ENCODE measurements at regions not wholly inside any gene's neighbourhood (a gene's known extent, or its start where the extent isn't known, plus 50 kb on each side); places are given as distances from the start of the nearest gene placed in this dataset.

DNA sequence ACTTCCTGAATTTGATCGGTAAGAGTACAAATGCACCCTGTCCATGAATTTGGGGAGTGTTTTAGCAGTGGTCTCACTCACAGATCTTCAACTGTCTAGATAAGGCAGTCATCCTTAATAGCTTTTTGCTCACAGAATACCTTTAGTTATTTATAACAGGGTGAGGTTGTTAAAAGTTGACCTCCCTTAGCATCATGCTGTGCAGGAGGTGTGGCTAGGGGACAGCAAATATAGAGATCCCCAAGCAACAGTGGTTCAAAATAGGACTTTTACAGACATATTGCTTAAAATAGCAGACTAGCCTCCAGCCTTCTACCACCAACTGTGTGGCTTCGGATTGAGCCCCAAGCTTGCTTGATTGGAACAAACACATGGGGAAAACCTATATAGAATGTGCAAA, 724.4 kb downstream of the TLE1 start:
- H3K9me3 ChIP-seq: no peaks in the 10 kb centered on the region
- intact Hi-C loops (cut with DNase I): no loop called here
- H3K4me1 ChIP-seq: no peaks in the 10 kb centered on the region
- H3K4me3 ChIP-seq: no peak overlapping the region
- no peaks in the 10 kb centered on the region for H3K36me3 ChIP-seq
- TF ChIP-seq POLR2A (IDR thresholded peaks at IDR 0.05) (no peak), POLR2AphosphoS5 (IDR thresholded peaks at IDR 0.05; ENCODE audit: insufficient read depth in 1 of 2, low read depth in 1 of 2) (no peak)
- TF ChIP-seq, protein P1, sequence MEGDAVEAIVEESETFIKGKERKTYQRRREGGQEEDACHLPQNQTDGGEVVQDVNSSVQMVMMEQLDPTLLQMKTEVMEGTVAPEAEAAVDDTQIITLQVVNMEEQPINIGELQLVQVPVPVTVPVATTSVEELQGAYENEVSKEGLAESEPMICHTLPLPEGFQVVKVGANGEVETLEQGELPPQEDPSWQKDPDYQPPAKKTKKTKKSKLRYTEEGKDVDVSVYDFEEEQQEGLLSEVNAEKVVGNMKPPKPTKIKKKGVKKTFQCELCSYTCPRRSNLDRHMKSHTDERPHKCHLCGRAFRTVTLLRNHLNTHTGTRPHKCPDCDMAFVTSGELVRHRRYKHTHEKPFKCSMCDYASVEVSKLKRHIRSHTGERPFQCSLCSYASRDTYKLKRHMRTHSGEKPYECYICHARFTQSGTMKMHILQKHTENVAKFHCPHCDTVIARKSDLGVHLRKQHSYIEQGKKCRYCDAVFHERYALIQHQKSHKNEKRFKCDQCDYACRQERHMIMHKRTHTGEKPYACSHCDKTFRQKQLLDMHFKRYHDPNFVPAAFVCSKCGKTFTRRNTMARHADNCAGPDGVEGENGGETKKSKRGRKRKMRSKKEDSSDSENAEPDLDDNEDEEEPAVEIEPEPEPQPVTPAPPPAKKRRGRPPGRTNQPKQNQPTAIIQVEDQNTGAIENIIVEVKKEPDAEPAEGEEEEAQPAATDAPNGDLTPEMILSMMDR (IDR thresholded peaks at IDR 0.05): no peak
- H3K27me3 ChIP-seq: no peaks in the 10 kb centered on the region
- DNase-seq (ENCODE audit: extremely low spot score in 2 of 2): no peak
- no peak overlapping the region for H3K27ac ChIP-seq

DNA sequence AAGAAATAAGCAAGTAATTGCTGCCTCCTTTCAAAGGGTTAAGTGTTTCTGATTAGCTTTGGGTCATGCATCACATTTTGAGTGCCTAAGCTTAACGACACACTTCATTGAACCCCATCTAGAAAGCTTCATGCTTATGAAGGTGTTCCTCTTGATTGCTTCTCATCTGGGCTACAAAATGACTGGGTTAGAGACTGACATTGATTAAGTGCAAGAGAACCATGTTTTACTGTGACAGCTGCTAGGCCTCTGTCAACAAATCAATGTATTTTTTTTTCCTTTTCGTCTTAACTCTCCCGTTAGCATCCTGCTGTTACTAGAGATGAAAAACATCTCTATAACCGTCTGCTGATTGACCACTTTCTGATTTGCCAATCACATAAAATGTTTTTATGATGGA, 725.0 kb downstream of the TLE1 start:
- Histone ChIP-seq H3K9me3 (no peaks in the 10 kb centered on the region), H3K27me3 (no peaks in the 10 kb centered on the region), H3K27ac (no peak overlapping the region), H3K36me3 (no peaks in the 10 kb centered on the region), H3K4me1 (no peaks in the 10 kb centered on the region), H3K4me3 (no peak overlapping the region)
- intact Hi-C loops (cut with DNase I): no loop called here
- TF ChIP-seq, protein P1 (IDR thresholded peaks at IDR 0.05): no peak
- no peak for TF ChIP-seq POLR2AphosphoS5 (IDR thresholded peaks at IDR 0.05; ENCODE audit: insufficient read depth in 1 of 2, low read depth in 1 of 2)
- TF ChIP-seq POLR2A (IDR thresholded peaks at IDR 0.05): no peak
- no peak for DNase-seq (ENCODE audit: extremely low spot score in 2 of 2)

GRCh38 chr9:80957801-80958200, 731.5 kb downstream of the TLE1 start:
- Histone ChIP-seq H3K27ac (no peak overlapping the region), H3K36me3 (no peaks in the 10 kb centered on the region), H3K4me1 (no peaks in the 10 kb centered on the region), H3K4me3 (no peak overlapping the region), H3K9me3 (no peaks in the 10 kb centered on the region), H3K27me3 (no peaks in the 10 kb centered on the region)
- no peak for DNase-seq (ENCODE audit: extremely low spot score in 2 of 2)
- intact Hi-C loops (cut with DNase I): no loop called here
- TF ChIP-seq POLR2AphosphoS5 (IDR thresholded peaks at IDR 0.05; ENCODE audit: insufficient read depth in 1 of 2, low read depth in 1 of 2) (no peak), POLR2A (IDR thresholded peaks at IDR 0.05) (no peak)
- TF ChIP-seq, protein P1 (IDR thresholded peaks at IDR 0.05): no peak

- no peak overlapping the region for H3K27ac ChIP-seq
- no peaks in the 10 kb centered on the region for H3K36me3 ChIP-seq
- no peak for DNase-seq (ENCODE audit: extremely low spot score in 2 of 2)
- no peaks in the 10 kb centered on the region for H3K9me3 ChIP-seq
- intact Hi-C loops (cut with DNase I): no loop called here
- H3K4me3 ChIP-seq: no peak overlapping the region
- H3K27me3 ChIP-seq: no peaks in the 10 kb centered on the region
- H3K4me1 ChIP-seq: no peaks in the 10 kb centered on the region
- TF ChIP-seq, protein P1 (IDR thresholded peaks at IDR 0.05): no peak
- TF ChIP-seq POLR2AphosphoS5 (IDR thresholded peaks at IDR 0.05; ENCODE audit: insufficient read depth in 1 of 2, low read depth in 1 of 2) (no peak), POLR2A (IDR thresholded peaks at IDR 0.05) (no peak)
These were observed 734.8 kb downstream of the TLE1 start for GRCh38 chr9:80954521-80954920.

DNA sequence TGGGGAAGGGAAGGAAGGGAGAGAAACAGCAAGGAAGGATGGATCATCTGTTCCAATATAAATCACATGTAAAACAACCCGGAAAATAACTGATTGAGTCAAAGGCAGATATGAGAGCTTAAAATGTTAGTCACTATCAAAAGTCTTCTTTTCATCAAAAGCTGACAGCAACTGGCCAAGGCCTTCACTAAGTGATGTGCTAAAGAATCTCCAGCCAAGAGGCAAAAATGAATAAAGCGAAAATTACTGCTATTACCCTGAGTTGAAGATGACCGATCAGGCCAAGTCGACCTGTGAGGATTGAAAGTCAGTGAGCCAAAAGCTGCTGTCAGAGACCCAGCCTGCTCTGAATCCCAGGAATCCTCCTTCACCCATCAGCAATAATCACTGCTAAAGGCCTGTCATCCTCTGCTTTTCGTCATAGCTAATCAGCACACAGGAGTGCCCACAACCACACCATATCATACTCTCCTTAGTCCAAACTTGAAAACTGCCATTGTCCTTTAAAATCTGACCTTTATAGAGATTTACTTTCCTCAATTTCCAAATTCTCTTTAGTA, 736.9 kb downstream of the TLE1 start:
- TF ChIP-seq POLR2AphosphoS5 (IDR thresholded peaks at IDR 0.05; ENCODE audit: insufficient read depth in 1 of 2, low read depth in 1 of 2) (no peak), POLR2A (IDR thresholded peaks at IDR 0.05) (no peak)
- TF ChIP-seq, protein P1 (IDR thresholded peaks at IDR 0.05): no peak
- Histone ChIP-seq H3K9me3 (no peaks in the 10 kb centered on the region), H3K27me3 (no peaks in the 10 kb centered on the region), H3K27ac (no peak overlapping the region), H3K36me3 (no peaks in the 10 kb centered on the region), H3K4me3 (no peak overlapping the region), H3K4me1 (peaks cover 9% of the 10 kb centered on the region)
- intact Hi-C loops (cut with DNase I): no loop called here
- no peak for DNase-seq (ENCODE audit: extremely low spot score in 2 of 2)

Measured in vagina (tissue), 2 donors.